NCI-H510A (cell line): ENCODE measurements at regions not wholly inside any gene's neighbourhood (a gene's known extent, or its start where the extent isn't known, plus 50 kb on each side); places are given as distances from the start of the nearest gene placed in this dataset.
A peak's percentile ranks its signal among the peaks of the same experiment; 100 is the strongest.

Experiments
- DNase-seq: peaks from one replicate; lab custom pipeline; 2025; lab: John Stamatoyannopoulos, UW

DNA sequence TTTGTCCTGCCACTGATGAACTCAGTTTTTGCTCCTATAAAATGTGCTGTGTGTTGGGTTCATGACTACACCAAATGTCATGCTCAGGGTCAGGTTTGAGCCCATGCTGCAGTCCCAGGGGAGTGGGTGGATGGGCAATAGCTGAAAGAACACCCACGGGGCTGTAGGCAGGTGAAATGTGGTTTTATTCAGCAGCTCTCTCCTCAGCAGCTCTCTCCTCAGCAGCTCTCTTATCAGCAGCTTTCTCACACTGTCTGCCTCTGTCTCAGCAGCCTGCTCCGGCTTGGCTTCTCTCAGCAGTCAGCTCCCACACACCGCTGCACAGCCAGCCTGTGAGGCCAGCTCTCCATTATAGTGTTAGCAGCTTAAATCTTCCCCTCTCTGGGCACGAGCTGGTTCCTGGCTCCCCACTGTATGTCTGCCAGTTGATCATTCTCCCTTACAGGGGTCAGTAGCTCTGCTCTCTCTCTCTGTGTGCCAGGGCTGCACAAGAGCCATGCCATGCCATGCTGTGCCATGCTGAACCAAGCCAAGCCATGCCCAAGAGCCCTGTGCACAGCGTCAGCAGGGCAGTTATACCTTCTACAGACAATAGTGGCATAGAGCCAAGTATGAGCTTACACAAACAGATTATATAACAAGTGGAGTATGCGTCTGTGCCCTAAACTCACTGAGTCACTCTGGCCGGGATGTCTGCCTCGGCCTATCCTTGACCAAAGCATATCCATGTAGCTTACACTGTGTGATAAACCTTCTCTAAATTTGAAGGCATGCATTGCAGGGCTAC is 303.3 kb upstream of the TMPO start:
- no peak for DNase-seq

DNA sequence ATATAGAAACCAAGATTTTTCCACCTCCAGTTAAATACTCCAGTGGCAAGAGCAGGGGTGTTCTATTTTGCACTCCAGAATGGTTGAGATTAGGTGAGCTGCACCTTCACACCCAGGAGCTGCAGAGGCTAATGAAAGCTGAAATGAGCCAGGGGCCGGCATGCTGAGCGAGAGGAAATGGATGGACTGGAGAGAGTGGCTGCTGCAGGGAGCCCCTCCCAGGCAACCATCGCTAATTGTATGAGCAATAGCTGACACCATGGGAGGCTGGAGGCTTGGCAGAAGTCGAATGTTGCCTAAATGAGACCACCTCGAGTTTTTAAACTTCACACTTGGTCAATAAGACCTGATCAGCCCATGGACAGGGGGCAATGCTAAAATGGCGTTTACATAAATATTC is 301.8 kb upstream of the TMPO start:
- no peak for DNase-seq

DNA sequence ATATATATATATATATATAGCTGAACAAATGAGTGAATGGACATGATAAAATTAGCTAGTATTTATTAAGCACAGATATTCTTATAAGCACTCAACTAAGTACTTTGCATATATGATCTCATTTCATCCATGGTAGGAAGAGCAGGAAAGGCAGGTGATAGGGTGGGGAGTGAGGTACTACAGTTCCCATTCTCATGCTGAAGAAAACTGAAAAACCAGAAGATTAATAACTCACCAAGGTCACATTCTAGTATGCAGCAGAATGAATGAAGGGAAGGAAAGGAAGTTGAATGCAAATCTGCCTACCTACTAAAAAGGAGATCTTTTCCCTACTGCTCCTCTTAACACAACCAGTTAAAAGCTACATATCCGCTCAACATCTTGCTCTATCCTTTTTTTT is 298.1 kb upstream of the TMPO start:
- no peak for DNase-seq

DNA sequence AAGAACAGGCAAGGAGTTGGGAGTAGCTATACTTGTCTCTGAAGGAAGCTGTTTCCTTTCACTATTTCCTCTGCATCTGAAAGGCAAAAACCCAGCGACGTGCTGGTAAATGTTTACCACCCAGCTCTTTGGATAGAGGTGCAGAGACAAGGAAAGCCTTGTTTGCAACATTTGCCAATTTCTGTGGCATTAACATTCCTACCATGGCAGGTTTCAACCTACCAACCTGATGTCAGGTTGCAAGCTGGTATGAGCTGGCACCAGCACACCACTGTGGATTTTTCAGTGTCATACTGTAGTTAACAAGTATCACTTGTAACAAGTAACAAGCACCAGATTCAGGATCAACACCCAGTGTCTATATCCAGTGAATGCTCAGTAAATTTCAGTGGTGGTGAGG is 294.8 kb upstream of the TMPO start:
- DNase-seq: no peak

DNA sequence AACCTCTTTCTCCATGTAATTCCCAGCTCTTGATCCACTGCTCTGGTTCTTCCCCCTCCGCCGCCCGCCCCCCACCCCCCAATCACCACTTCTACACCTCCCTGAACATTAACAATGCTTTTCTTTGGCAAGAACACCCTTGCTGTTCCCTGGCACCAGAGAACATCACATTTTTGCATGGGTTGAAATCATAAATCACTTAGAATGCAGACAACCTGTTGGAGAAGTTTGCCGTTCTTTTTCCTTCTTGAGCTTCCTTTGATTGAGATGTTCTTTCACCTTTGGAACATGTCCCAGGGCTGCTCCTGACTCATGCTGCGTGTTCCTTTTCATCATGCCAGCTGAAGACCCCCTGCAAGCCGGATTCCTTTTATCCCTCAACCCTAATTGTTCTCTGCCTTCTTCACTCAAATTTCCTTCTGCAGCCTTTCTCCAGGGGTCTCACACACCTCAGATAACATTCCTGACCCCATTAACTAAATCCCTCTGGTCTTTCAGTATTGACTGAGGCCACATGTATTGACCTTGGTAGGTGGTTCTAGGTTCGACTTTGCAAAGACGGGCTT is 294.1 kb upstream of the TMPO start:
- no peak for DNase-seq

DNA sequence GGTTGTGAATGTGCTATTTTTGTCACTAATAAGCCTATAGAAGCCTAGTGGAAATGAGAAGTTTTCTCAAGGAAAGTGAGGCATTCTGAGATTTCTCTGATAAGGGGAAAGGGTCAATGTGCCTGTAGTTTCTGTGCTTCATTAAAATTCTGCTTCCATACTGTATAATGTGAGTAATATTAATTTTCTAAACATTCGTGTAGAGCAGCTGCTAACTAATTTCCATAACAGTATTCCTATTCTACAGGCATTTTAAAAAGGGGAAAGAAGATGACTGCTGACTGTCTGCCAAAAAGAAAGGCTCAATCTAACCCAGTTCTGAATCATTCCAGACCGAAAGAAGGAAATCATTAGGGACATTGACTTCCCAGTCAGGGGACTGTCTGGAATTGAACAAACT is 293.3 kb upstream of the TMPO start:
- DNase-seq: no peak

DNA sequence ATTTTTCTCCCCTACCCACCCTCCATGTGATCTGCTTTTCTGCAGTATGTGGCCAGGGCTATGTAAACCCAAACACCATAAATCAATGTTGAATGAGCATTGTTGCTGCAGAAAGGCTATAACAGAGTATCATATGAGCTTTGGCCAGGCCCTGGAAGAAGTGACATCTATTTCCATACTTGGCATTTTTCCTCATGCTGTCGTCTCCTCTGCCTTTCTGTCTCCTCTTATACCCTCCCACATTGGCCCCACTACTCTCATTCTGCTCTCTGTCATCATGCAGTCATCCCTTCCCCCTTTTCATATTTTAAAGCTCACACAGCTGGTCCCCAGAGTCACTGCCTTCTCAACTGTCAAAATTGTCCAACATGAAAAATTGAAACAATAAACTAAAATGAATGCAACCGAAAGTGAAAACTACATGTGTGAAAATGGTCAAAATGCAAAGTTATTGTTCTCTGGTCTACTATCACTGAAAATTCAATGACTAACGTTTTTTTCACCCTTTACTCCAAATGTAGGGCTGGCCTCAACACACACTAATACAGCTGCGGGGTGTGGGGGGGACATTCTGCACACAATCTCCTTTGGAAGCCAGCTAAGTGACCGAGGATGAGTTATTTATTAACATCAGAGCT is 290.7 kb upstream of the TMPO start:
- DNase-seq: no peak

DNA sequence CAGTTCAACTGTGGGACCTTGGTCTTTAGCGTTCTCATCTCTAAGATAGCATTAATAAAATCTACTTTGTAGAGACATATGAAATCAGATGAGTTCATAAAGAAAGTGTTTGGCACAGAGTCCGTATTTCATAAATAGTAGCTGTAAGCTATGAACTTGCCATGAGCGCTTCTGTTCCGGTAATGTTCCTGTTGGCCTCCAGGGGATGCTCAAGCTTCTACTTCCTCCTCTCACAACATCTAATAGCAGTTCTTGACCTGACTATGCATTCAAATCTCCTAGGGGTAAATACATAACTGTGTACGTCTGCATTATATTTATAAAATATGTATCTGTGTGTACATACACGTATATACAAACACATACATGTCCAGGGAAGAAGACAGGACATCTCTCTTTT is 288.2 kb upstream of the TMPO start:
- no peak for DNase-seq

DNA sequence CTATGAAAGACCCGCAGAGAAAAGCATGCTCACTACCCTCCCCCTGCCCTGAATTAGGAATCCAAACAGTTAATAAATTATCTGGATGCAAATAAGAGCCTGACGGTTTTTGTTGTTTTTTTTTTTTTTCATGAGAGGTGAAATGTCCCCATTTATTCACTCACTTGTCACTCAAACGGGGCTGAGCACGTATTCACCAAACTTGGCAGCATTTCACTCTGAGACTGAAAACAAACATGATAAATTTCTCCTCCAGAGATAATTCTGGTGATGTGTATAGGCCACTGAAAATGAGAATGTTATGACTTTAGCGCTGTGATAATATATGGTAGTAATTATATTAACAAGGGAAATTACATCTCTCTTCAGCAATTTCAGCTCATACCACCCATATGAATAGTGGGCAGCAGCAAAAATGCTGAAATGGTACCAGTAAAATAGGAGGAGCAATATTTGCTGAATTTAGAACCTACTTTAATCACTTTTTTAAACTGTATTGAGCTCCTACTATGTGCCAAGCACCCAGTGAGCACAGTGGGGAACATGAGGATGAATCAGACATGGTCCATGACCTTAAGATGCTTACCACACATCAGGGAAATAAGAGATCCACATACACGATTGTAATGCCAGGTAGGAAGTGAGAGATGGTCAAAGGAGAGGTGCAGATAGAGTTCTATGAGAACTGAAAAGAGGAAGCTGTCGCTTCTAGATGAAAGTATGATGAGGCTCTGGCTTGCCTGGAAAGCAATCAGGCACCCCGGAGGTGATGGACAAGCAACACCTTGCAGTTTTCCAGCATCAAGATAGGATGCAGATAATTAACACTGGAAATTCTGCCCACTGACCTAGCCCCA is 286.5 kb upstream of the TMPO start:
- DNase-seq: no peak

DNA sequence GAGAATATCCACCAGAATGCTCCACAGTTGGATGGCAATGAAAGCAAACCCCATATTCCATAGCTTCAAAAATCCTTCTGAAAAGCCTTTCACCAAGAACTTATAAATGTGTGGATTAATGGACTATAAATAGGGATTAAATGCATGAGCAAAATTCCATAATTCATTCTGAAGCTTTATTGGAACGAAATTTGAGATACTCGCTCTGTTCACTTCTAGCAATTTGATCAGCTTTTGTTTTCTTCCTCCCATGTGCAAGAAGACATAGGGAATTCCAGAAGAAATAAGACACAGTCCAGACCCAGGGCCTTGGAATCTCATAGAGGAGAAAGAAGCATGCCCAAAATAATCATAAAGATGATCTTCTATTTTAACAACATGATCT is 285.9 kb upstream of the TMPO start:
- DNase-seq: no peak

DNA sequence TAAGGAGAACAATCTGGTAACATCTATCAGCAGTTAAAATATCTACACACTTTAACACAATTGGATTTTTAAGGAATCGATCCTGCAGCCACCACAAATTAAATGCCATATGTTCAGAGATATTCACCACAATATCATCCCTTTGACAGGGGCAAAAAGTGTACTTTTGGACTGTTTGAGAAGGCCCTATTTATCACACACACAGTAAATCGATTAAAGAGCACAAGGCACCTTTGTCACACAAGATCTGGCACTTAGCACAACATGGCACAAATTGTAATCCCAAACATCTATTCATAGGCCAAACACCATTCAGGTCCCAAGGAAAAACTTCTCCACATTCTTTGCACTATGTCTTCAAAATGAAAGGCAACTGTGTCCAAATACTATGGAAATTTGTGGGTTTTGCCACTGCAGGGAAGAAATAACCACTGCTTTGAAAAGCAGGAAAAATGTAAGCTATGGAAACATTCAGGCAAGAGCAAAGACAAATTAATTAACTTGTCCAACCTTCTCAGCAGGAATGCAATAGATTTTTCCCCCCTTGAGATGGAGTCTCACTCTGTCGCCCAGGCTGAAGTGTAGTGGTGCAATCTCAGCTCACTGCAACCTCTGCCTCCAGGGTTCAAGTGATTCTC is 282.5 kb upstream of the TMPO start:
- DNase-seq: no peak

DNA sequence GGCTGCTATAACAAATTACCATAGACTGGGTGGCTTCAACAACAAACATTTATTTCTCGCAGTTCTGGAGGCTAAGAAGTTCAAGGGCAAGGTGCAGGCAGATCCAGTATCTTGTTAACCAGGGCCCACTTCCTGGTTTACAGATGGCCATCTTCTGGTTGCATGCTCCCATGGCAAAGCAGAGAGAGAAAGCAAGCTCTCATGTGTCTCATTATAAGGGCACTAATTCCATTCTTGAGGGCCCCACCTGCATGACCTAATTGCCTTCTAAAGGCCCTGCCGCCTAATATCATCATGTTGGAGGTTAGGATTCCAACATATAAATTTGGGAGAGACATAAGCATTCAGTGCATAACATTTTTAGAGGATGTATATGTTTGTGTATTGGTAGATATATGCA is 280.1 kb upstream of the TMPO start:
- no peak for DNase-seq

DNA sequence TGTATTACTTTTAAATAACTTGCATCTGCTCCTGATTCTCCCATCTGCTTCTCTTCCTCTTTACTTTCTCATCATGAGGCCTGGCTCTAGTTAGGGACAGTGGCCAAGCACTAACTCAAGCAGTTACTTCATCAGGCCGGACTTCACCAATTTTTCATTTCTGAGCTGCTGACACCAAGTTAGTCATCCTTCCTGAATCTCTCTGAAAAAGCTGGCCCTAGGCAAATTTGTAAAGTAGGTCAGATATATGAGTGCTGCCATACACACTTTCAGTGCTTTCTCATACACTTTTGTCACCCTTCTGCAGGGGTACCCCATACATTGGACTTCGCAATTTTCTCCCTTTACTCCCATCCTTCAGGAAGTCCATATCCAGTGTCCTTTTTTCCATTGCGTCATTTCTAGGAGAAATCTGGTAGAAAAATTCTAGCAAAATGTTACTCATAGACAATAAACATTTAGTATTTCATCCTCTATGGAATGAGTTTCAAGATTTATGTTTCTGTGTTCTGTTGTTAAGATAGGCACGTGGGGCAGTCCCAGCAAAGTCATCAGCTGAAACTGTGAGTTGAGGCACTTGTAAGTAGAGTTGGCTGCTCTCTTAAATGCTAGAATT is 276.8 kb upstream of the TMPO start:
- no peak for DNase-seq

DNA sequence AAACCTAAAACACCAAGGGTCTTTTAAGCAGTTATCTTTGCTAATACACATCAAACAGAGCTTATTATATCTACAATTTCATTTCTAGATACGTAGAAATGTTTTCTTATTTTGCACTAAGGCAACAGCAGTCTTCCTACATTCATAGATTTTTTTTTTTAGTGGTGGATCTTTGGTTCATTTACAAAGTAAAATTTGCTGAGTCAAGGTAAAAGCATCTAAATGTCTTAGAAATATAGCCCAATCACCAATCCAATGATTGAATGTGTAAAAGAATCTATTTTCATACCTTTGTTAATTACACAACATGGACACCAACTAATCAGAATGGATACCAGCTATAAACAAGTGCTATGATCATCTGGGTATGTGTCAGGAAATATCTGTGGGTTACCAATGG is 272.2 kb upstream of the TMPO start:
- DNase-seq: no peak

DNA sequence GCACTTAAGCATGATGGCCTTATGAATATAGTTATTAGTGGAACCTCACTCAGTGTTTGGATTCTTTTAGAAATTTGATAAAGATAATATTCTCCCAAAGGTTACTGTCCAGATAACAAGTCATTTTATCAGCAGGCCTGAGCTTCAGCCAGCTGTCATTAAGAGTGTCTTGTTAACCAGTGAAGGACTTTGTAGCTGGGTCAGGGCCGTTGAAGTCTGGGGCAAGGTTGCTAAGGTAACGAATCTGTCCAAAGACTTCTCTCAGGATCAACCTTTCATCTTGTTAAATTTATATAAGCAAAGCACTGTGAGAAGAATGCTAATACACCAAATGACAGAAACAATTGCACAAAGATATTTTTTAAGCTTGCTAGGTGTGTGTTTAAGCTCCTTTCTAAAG is 271.3 kb upstream of the TMPO start:
- no peak for DNase-seq

DNA sequence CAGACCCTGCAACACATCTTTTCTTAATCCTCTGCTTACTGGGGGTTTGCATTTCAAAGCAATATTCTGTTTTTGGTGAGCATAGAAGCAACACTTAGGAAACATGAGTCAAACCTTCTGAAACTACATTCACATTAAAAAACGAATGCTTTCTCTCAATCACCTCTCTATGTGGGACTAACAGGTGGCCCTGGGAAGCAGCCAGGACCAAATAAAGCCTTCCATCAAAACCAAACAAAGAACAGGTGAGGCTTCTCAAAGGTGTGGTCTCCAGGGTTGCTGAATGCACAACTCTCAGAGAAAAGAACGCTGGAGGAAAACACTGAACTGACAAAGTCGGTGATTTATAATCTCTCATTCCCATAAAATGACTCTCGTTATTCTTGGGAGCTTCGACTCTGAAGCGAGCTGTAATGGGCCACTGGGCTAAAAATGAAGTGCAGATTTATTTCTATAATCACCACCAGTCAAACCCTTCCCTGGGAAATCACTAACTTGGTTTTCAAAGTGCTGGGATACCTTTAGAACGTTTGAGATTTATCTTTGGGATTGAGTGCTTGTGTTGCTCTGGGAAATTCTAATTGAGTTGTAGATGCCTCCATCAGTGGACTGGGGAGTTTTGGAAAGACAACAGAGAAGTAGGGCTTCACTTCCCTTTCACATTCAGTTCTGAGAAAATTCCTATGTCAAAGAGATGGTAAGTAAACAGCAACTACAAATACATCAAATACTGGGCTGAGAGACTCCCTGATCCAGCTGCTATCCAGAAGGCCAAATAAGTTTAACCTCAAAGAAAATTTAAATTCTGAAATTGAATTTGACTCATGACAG is 262.0 kb upstream of the TMPO start:
- DNase-seq: peak; percentile 21

DNA sequence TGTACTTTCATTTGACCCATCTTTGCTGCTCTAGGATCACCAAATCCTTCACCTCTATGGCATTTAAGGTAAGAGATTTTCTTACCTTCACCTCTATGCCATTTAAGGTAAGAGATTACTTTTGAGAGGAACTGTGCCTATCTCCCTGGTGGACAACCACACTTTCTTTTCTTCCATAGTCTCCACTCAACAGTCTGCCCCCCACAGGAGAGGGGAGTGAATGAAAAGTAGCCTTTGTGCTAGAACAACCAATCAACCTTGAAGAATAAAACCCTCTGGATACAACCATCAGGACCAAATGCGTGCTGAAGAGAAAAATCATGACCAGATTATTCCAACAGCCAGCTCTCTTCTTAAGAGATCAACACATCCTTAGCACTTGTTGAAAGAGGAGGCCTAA is 258.6 kb upstream of the TMPO start:
- no peak for DNase-seq

DNA sequence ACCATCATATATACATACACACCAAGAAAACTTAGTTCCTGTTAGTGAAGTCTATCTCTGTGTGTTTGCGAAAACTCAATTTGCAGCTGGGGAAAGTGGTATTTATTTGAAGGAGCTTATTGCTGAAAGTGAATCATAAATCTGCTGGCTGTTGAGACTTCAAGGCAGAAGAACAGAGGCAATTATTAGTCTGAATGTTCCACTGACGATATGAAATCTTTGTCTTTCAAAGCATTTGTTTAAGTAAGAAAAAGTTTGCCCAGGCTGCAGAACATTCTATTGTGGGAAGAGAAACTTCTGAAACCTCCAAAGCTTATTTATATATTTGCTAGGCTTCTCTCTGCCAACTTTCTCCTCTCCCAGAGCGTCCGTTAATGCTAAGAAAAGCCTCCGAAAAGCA is 255.7 kb upstream of the TMPO start:
- DNase-seq: no peak

DNA sequence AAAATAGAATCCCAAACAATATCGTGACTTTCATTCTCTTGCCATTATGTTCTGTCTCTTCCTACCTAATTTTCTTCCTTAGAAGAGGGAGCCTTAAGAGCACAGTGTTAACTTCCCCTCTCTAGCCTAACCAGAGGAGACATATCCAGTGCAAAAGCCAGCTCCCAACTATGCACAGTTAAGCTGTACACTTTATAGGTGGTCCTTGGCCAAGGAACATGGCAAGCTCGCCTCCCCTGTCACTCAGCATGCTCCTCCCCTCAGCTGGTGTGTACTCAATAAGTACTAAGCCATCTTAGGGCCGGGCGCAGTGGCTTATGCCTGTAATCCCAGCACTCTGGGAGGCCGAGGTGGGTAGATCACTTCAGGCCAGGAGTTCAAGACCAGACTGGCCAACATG is 255.1 kb upstream of the TMPO start:
- DNase-seq: no peak

DNA sequence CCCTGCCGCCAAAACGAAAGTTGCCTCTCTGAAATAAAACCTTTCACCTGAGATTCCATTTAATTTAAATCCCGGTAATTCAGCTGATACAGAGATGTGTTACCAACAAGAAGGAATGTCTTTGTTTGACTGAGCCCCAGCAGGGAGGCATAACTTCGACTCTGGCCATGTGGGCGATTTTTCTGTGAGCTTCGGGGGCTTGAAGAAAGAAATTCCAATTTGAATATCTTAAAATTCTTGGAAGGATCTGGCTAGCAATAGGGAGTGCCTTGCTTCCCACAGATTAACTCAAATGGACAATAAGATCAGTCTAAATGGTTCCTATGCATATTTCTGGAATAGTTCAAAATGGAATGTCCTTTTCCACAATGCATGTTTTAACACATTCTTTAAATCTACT is 252.5 kb upstream of the TMPO start:
- no peak for DNase-seq
